Muscle of back (tissue), 3 donors: ENCODE measurements at regions not wholly inside any gene's neighbourhood (a gene's known extent, or its start where the extent isn't known, plus 50 kb on each side); places are given as distances from the start of the nearest gene placed in this dataset.
"Not testable (repeated sequence)": the region's sequence is repeated elsewhere in the genome, so short reads cannot be mapped to it uniquely, and the experiment has no call there.

Source experiments
- DNase-seq, 3 donors: peaks; one replicate each; pipeline versions ENCODE4 v3.0.0 to v3.0.0-alpha.2; 2013

GRCh38 chr20:53669517-53670313 is 76.1 kb upstream of the ZNF217 start:
- not testable (repeated sequence) for DNase-seq

GRCh38 chr20:53668992-53669391 is 75.4 kb upstream of the ZNF217 start:
- DNase-seq: no peak

DNA sequence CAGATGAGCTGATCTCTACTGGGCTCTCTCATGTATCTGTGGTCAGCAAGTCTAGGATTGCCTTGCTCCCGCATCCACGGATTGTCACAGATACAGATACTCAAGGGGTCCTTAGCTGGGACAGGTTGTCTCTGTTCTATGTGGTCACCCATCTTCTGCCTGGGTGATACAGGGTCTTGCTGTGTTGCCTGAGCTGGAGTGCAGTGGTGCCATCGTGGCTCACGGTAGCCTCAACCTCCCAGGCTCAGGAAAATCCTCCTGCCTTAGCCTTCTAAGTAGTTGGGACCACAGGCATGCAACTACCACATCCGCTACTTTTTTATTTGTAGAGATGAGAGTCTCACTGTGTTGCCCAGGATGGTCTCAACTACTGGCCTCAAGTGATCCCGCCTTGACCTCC is 72.5 kb upstream of the ZNF217 start:
- DNase-seq: no peak

- DNase-seq: no peak
Observed at GRCh38 chr20:53664121-53664520, 70.5 kb upstream of the ZNF217 start.

GRCh38 chr20:53663521-53663920 is 69.9 kb upstream of the ZNF217 start:
- DNase-seq: not testable (repeated sequence)

- no peak for DNase-seq
Observed at GRCh38 chr20:53662595-53662994, 69.0 kb upstream of the ZNF217 start.

DNA sequence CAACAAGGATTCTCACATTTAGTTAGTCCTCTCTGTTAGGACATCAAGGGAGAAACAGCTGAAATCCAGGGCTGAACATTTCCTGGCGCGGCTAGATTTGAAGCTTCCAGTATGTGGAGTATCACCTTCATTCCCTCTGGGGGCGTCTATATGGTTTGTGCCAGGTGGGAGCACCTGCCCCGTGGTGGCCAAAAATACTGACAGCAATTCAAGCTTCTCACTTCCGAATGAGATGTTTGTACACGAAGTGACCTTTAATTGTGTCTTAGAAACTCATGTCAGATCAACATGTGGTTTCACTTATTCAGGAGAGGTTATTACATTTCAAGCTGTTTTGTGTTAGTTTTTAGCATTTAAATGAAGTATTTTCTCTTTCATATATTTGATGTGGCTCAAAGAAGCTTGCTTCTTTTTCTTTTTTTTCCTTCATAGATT is 67.3 kb upstream of the ZNF217 start:
- peak in 1 of 3 donors; percentile 83 for DNase-seq

- DNase-seq: peak in 1 of 3 donors; percentile 91
Observed at GRCh38 chr20:53660078-53660909, 66.7 kb upstream of the ZNF217 start.

DNA sequence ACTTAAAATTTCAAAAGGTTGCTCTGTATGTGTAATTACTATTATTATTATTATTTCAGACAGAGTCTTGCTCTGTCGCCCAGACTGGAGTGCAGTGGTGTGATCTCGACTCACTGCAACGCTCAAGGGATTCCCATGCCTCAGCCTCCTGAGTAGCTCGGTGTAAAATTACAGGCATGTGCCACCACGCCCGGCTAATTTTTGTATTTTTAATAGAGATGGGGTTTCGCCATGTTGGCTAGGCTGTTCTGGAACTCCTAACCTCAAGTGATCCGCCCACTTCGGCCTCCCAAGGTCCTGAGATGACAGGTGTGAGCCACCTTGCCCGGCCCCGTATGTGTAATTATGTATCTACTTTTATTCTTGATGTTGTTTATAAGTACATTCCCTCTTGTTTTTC is 65.3 kb upstream of the ZNF217 start:
- DNase-seq: no peak

- no peak for DNase-seq
Observed at GRCh38 chr20:53658322-53658721, 64.7 kb upstream of the ZNF217 start.

DNA sequence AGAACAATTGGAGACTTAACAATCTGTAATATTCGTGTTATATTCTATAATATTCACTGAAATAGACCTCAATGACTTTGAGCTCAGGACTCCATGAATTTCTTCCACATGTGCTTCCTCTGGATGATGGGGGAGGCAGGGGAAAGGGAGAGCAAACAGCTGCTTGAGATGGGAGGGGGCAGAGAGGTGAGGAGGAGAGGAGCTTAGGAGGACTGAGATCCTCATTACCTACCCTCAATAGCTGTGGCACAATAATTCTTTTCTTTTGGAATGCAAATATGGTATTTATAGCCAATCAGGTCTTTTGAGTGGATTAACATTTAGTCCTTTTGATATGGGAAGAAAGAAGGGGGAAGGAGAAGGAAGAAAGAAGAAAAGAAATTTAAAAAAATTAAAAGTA is 64.1 kb upstream of the ZNF217 start:
- DNase-seq: peak in 1 of 3 donors; percentile 62

- DNase-seq: no peak
Observed at GRCh38 chr20:53657279-53657678, 63.6 kb upstream of the ZNF217 start.

GRCh38 chr20:53656293-53657202 is 62.9 kb upstream of the ZNF217 start:
- peak in 1 of 3 donors; percentile 30 for DNase-seq

DNA sequence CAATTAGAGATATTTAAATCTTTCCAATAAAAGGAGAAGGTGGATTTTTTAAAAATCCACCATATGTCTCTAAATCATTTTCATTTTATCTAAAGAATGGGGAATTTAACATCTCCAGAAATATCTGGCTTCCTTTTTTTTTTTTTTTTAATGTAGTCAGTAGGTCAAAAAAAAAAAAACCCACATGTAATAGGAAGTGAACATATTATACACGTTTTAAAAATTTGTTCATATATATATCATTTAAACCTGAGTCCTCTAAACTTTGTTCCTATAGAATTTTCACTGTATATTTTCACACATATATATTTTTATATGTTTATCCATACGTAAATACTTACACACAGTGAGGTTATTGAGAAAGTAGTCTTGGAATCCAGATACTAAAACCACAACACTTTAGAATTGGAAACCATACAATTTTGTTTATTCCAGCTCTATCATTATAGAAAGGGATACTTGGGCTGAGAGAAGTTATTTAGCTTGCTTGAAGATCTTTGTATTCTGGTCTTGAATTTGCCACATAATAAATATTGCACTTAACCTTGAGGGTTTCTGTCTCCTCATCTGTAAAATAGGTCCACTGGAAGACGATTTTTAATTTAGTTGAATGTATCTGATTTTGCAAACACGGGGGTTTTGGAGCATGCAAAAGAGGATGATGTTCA is 62.1 kb upstream of the ZNF217 start:
- DNase-seq: no peak

DNA sequence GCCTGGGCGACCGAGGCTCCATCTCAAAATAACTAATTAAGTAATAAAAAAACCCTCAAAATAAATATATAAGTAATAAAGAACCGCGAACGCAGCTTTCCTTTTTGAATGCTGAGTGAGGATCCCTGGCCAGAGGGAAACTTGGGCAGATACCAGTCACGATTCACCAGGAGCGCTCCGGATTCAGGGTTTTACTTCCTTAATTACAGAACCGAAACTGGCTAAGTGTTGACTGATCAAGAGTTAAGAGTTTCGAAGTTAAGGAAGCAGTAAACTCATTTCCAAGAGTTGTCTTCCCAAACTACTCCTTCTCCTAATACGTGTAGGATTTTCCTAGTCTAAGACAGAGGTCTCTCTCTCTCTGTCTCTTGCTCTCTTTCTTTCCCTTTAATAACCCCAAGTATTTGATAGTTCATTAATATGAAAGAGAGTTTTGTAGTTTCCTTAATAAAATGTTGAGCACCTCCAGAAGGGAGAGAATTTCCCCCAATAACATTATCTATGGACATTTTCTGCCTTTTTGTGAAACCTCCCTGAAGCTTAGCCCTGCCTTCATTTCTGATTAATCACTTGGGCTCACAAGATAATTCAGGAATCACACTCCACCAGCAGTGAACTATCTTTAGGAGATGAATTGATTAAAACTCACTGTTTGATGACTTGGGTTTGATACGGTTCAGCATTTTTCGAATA is 61.4 kb upstream of the ZNF217 start:
- DNase-seq: peak in 1 of 3 donors; percentile 35

DNA sequence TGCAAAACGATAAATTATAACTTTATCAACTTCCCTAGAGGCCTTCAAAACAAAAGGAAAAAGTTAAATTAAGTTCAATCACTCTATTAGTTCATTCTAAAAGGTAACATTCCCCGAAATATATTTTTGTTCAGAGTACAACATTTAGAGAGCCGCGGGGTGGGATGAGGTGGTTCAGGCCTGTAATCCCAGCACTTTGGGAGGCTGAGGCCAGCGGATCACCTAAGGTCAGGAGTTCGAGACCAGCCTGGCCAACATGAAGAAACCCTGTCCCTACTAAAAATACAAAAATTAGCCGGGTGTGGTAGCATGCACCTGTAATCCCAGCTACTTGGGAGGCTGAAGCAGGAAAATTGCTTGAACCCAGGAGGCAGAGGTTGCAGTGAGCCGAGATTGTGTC is 60.9 kb upstream of the ZNF217 start:
- DNase-seq: not testable (repeated sequence)

- DNase-seq: peak in 1 of 3 donors; percentile 53
Observed at GRCh38 chr20:53652859-53653517, 59.3 kb upstream of the ZNF217 start.

GRCh38 chr20:53652090-53652858 is 58.6 kb upstream of the ZNF217 start:
- DNase-seq: peak in 1 of 3 donors; percentile 53

- DNase-seq: not testable (repeated sequence)
Observed at GRCh38 chr20:53649493-53649892, 55.9 kb upstream of the ZNF217 start.
